ENCODE measurements at regions not wholly inside any gene's neighbourhood (a gene's known extent, or its start where the extent isn't known, plus 50 kb on each side); places are given as distances from the start of the nearest gene placed in this dataset.

- Histone ChIP-seq H3K27me3 (no peaks in the 10 kb centered on the region), H3K4me3 (no peak overlapping the region), H3K36me3 (no peaks in the 10 kb centered on the region), H3K4me1 (peaks cover 0 to 27% (median 3%) of the 10 kb centered on the region in 4 donors), H3K9me3 (no peaks in the 10 kb centered on the region), H3K27ac (no peak overlapping the region)
- TF ChIP-seq POLR2A (IDR thresholded peaks at IDR 0.05), result no peak
- TF ChIP-seq EP300 (IDR thresholded peaks at IDR 0.05), result no peak
- TF ChIP-seq, protein P1, sequence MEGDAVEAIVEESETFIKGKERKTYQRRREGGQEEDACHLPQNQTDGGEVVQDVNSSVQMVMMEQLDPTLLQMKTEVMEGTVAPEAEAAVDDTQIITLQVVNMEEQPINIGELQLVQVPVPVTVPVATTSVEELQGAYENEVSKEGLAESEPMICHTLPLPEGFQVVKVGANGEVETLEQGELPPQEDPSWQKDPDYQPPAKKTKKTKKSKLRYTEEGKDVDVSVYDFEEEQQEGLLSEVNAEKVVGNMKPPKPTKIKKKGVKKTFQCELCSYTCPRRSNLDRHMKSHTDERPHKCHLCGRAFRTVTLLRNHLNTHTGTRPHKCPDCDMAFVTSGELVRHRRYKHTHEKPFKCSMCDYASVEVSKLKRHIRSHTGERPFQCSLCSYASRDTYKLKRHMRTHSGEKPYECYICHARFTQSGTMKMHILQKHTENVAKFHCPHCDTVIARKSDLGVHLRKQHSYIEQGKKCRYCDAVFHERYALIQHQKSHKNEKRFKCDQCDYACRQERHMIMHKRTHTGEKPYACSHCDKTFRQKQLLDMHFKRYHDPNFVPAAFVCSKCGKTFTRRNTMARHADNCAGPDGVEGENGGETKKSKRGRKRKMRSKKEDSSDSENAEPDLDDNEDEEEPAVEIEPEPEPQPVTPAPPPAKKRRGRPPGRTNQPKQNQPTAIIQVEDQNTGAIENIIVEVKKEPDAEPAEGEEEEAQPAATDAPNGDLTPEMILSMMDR (IDR thresholded peaks at IDR 0.05), result no peak
- DNase-seq (ENCODE audit: low spot score in 2 of 2), result no peak
- WGBS, 2 donors, result 91 to 94% methylated on average over 8 of the region's 8 CpGs
Measured at GRCh38 chr16:79434771-79435170, 165.8 kb downstream of the MAF start.

DNA sequence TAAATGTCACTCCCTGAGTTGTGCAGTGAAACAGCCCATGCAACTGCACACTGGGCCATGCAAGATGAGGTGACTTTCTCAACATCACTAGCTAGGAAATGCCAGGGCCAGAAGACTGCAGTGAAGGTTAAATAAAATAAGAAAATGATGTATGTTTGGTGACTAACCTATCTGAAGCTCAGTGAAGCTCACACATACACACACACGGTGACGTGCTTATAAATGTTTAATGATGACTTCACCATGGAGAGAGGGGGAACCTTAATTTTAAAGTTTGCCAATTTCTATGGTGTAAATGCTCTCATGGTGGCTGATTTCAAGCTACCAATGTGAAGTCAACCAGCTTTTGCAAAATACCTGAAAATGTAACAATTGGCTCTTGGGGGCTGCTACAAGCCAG, 166.4 kb downstream of the MAF start:
- no peak for DNase-seq (ENCODE audit: low spot score in 2 of 2)
- 96 to 98% methylated on average over 2 of the region's 2 CpGs for WGBS, 2 donors
- no peak overlapping the region for H3K27ac ChIP-seq
- peaks cover 0 to 30% (median 3%) of the 10 kb centered on the region in 4 donors for H3K4me1 ChIP-seq
- no peaks in the 10 kb centered on the region for H3K27me3 ChIP-seq
- H3K4me3 ChIP-seq, result no peak overlapping the region
- H3K36me3 ChIP-seq, result no peaks in the 10 kb centered on the region
- no peaks in the 10 kb centered on the region for H3K9me3 ChIP-seq
- TF ChIP-seq POLR2A (IDR thresholded peaks at IDR 0.05) (no peak), EP300 (IDR thresholded peaks at IDR 0.05) (no peak)
- TF ChIP-seq, protein P1 (IDR thresholded peaks at IDR 0.05), result no peak

DNA sequence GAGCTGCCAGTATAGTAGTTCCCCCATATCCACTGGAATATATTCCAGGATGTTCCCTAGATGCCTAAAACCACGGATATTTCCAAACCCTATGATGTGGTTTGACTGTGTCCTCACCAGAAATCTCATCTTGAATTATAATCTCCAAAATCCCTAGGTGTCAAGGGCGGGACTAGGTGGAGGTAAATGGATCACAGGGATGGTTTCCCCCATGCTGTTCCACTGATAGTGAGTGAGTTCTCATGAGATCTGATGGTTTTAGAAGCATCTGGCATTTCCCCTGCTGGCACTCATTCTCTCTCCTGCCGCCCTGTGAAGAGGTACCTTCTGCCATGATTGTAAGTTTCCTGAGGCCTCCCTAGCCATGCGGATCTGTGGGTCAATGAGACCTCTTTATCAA, 168.6 kb downstream of the MAF start:
- no peaks in the 10 kb centered on the region for H3K27me3 ChIP-seq
- TF ChIP-seq EP300 (IDR thresholded peaks at IDR 0.05) (no peak), POLR2A (IDR thresholded peaks at IDR 0.05) (no peak)
- TF ChIP-seq, protein P1 (IDR thresholded peaks at IDR 0.05), result no peak
- H3K4me1 ChIP-seq, result peaks cover 0 to 10% (median 0%) of the 10 kb centered on the region in 4 donors
- no peaks in the 10 kb centered on the region for H3K36me3 ChIP-seq
- no peaks in the 10 kb centered on the region for H3K9me3 ChIP-seq
- DNase-seq (ENCODE audit: low spot score in 2 of 2), result no peak
- H3K27ac ChIP-seq, result no peak overlapping the region
- H3K4me3 ChIP-seq, result no peak overlapping the region
- 94% methylated on average over 4 of the region's 4 CpGs for WGBS, 2 donors

DNA sequence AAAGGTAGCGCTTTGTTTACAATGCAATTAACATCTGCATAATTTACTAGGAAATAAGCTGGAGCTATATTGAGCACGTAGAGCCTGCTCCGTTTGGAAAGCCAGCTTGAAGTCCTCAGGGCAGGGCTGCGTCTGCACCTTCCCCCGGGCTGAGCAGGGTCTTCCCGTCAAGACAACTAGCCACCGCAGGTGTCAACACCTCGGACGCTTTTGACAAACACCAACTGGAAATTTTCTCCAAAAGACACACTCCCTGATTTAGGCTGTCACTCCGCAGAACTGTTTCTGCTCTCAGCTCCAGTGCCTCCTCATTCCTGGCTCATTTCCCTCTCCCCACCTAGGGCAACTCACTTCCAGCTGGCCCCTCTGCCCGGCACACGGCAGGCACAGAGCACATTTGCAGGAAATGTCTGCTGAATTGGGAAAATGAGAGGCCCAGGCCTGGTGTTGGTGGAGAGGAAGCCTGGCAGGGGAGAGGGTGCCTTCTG, 170.3 kb downstream of the MAF start:
- Histone ChIP-seq H3K4me1 (peaks cover 0 to 10% (median 0%) of the 10 kb centered on the region in 4 donors), H3K27ac (no peak overlapping the region), H3K36me3 (no peaks in the 10 kb centered on the region), H3K4me3 (no peak overlapping the region), H3K9me3 (no peaks in the 10 kb centered on the region), H3K27me3 (no peaks in the 10 kb centered on the region)
- WGBS, 2 donors, result 57 to 74% methylated on average over 12 of the region's 12 CpGs
- DNase-seq (ENCODE audit: low spot score in 2 of 2), result no peak
- TF ChIP-seq POLR2A (IDR thresholded peaks at IDR 0.05) (no peak), EP300 (IDR thresholded peaks at IDR 0.05) (no peak)
- TF ChIP-seq, protein P1 (IDR thresholded peaks at IDR 0.05), result no peak

- no peak for DNase-seq (ENCODE audit: low spot score in 2 of 2)
- 64 to 66% methylated on average over 16 of the region's 16 CpGs for WGBS, 2 donors
- H3K9me3 ChIP-seq, result no peaks in the 10 kb centered on the region
- H3K4me3 ChIP-seq, result no peak overlapping the region
- no peak overlapping the region for H3K27ac ChIP-seq
- peaks cover 0 to 10% (median 0%) of the 10 kb centered on the region in 4 donors for H3K4me1 ChIP-seq
- H3K36me3 ChIP-seq, result no peaks in the 10 kb centered on the region
- H3K27me3 ChIP-seq, result no peaks in the 10 kb centered on the region
- TF ChIP-seq, protein P1 (IDR thresholded peaks at IDR 0.05), result no peak
- TF ChIP-seq POLR2A (IDR thresholded peaks at IDR 0.05), result no peak
- no peak for TF ChIP-seq EP300 (IDR thresholded peaks at IDR 0.05)
Measured at GRCh38 chr16:79429381-79430190, 171.0 kb downstream of the MAF start.

Measured in tibial nerve (tissue), 4 donors.